Fibroblast of lung (primary cell): ENCODE measurements at regions not wholly inside any gene's neighbourhood (a gene's known extent, or its start where the extent isn't known, plus 50 kb on each side); places are given as distances from the start of the nearest gene placed in this dataset.

Experiments used
- DNase-seq, 2 donors: peaks; one replicate each; pipeline versions ENCODE4 v3.0.0 to v3.0.0-alpha.2; 2010; ENCODE audit warnings: low read depth in 2 of 2
- H2AFZ ChIP-seq: 2 replicates; pipeline ENCODE4 v1.5.1; 2012; ENCODE audit warnings: low read length, control low read depth, inconsistent platforms
- H3K27ac ChIP-seq: 2 replicates; pipeline ENCODE4 v1.5.1; 2011; ENCODE audit warnings: low read length, control low read depth; ENCODE audit not compliant: insufficient read depth
- H3K27me3 ChIP-seq: 2 replicates; pipeline ENCODE4 v1.5.1; 2011; ENCODE audit warnings: mild to moderate bottlenecking, low read length; ENCODE audit not compliant: control insufficient read depth, insufficient read depth
- H3K36me3 ChIP-seq: 2 replicates; pipeline ENCODE4 v1.5.1; 2011; ENCODE audit warnings: low read length; ENCODE audit not compliant: control insufficient read depth, insufficient read depth
- H3K4me1 ChIP-seq: 2 replicates; pipeline ENCODE4 v1.5.1; 2011; ENCODE audit warnings: low read length; ENCODE audit not compliant: control insufficient read depth, insufficient read depth; ENCODE audit errors: extremely low read depth
- H3K4me2 ChIP-seq: 2 replicates; pipeline ENCODE4 v1.5.1; 2011; ENCODE audit warnings: low read length, control low read depth; ENCODE audit not compliant: insufficient read depth; ENCODE audit errors: extremely low read depth
- H3K4me3 ChIP-seq, 4 experiments: fragments of 200-600 bp in 1 of 4; sonication (generic) in 1 of 4; replicated peaks in 1 of 4; 2 replicates each; pipeline ENCODE4 v1.5.1; 2011 to 2016; ENCODE audit warnings: low read length in 4 of 4, low read depth in 3 of 4, mild to moderate bottlenecking in 3 of 4, control low read depth in 2 of 4, inconsistent platforms in 1 of 4, mixed read lengths in 1 of 4; ENCODE audit not compliant: insufficient read depth in 1 of 4; ENCODE audit errors: control extremely low read depth in 1 of 4
- H3K79me2 ChIP-seq: 2 replicates; pipeline ENCODE4 v1.5.1; 2012; ENCODE audit warnings: mild to moderate bottlenecking, low read length, inconsistent platforms; ENCODE audit not compliant: control insufficient read depth, insufficient read depth
- H3K9ac ChIP-seq: 2 replicates; pipeline ENCODE4 v1.5.1; 2011; ENCODE audit warnings: mild to moderate bottlenecking, low read length, control low read depth; ENCODE audit not compliant: insufficient read depth
- H3K9me3 ChIP-seq: 2 replicates; pipeline ENCODE4 v1.5.1; 2012; ENCODE audit warnings: low read depth, low read length; ENCODE audit not compliant: control insufficient read depth, insufficient read depth
- H4K20me1 ChIP-seq: 2 replicates; pipeline ENCODE4 v1.5.1; 2011; ENCODE audit warnings: low read length; ENCODE audit not compliant: control insufficient read depth, insufficient read depth; ENCODE audit errors: extremely low read depth
- CTCF ChIP-seq, 2 donors: IDR thresholded peaks in 1 of 2; conservative IDR thresholded peaks in 1 of 2; 1 replicate in 1 of 2; 2 replicates in 1 of 2; pipeline ENCODE4 v1.5.1; 2011 to 2012; ENCODE audit warnings: low read length in 2 of 2, control low read depth in 1 of 2, inconsistent platforms in 1 of 2, low read depth in 1 of 2, mild to moderate bottlenecking in 1 of 2
- EZH2 ChIP-seq: IDR thresholded peaks from 2 replicates; pipeline ENCODE4 v1.5.1; 2012; ENCODE audit warnings: low read length, control low read depth, mild to moderate bottlenecking; ENCODE audit errors: missing control alignments

GRCh38 chr6:104559435-104560202 lies 300.1 kb downstream of the HACE1 start:
- Histone ChIP-seq H3K27ac (no peak overlapping the region), H3K9me3 (no peaks in the 10 kb centered on the region), H3K79me2 (no peaks in the 10 kb centered on the region), H3K4me2 (no peak overlapping the region), H2AFZ (no peak overlapping the region), H4K20me1 (no peaks in the 10 kb centered on the region), H3K27me3 (no peaks in the 10 kb centered on the region), H3K36me3 (no peaks in the 10 kb centered on the region), H3K9ac (no peak overlapping the region), H3K4me3 (no peak overlapping the region), H3K4me1 (no peaks in the 10 kb centered on the region)
- no peak for TF ChIP-seq CTCF (conservative IDR thresholded peaks at IDR 0.05 in 1 of 2, IDR thresholded peaks at IDR 0.05 in 1 of 2; ENCODE audit: low read depth in 1 of 2, low read length in 2 of 2)
- no peak for DNase-seq

GRCh38 chr6:104558746-104559145 lies 301.0 kb downstream of the HACE1 start:
- no peak overlapping the region for H3K4me3 ChIP-seq
- no peak overlapping the region for H3K4me2 ChIP-seq
- H3K9ac ChIP-seq = no peak overlapping the region
- H3K27ac ChIP-seq = no peak overlapping the region
- no peak for TF ChIP-seq EZH2
- no peak for TF ChIP-seq CTCF (conservative IDR thresholded peaks at IDR 0.05 in 1 of 2, IDR thresholded peaks at IDR 0.05 in 1 of 2; ENCODE audit: low read depth in 1 of 2, low read length in 2 of 2)
- no peaks in the 10 kb centered on the region for H4K20me1 ChIP-seq
- H2AFZ ChIP-seq = no peak overlapping the region
- H3K9me3 ChIP-seq = no peaks in the 10 kb centered on the region
- H3K79me2 ChIP-seq = no peaks in the 10 kb centered on the region
- H3K27me3 ChIP-seq = no peaks in the 10 kb centered on the region
- H3K36me3 ChIP-seq = no peaks in the 10 kb centered on the region
- no peaks in the 10 kb centered on the region for H3K4me1 ChIP-seq
- peak in 1 of 2 donors; percentile 42 for DNase-seq

- no peaks in the 10 kb centered on the region for H3K36me3 ChIP-seq
- no peak overlapping the region for H3K4me2 ChIP-seq
- no peak overlapping the region for H3K9ac ChIP-seq
- H3K79me2 ChIP-seq = no peaks in the 10 kb centered on the region
- no peak overlapping the region for H3K27ac ChIP-seq
- no peaks in the 10 kb centered on the region for H3K4me1 ChIP-seq
- H2AFZ ChIP-seq = no peak overlapping the region
- H3K9me3 ChIP-seq = no peaks in the 10 kb centered on the region
- H4K20me1 ChIP-seq = no peaks in the 10 kb centered on the region
- TF ChIP-seq CTCF (conservative IDR thresholded peaks at IDR 0.05 in 1 of 2, IDR thresholded peaks at IDR 0.05 in 1 of 2; ENCODE audit: low read depth in 1 of 2, low read length in 2 of 2) (no peak), EZH2 (no peak)
- H3K4me3 ChIP-seq = no peak overlapping the region
- no peak for DNase-seq
- no peaks in the 10 kb centered on the region for H3K27me3 ChIP-seq
Measured at GRCh38 chr6:104548297-104548696, 311.4 kb downstream of the HACE1 start.
